ENCODE measurements at regions not wholly inside any gene's neighbourhood (a gene's known extent, or its start where the extent isn't known, plus 50 kb on each side); places are given as distances from the start of the nearest gene placed in this dataset.

DNA sequence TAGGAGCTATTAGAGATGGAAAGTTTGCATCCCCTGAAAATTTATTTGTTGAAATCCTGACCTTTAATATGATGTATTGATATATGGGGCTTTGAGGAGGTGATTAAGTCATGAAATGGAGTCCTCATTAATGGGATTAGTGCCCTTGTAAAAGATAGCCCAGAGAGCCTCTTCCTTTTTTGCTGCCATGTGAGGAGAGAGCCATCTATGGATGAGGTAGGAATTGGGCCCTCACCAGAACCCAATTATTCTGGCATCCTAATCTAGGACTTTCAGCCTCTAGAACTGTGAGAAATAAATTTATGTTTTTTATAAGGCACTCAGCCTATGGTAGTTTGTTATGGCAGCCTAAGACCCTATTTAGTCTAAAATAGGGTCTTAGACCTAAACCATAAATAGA, 250.2 kb upstream of the SLITRK1 start:
- POLR2A ChIA-PET, result no interaction called here
- Mint-ChIP-seq H3K36me3 (ENCODE audit: insufficient read depth, unreplicated experiment) (no peaks in the 10 kb centered on the region), H3K4me1 (ENCODE audit: low read depth, unreplicated experiment) (no peaks in the 10 kb centered on the region), H3K27me3 (ENCODE audit: insufficient read depth, unreplicated experiment) (peaks cover 2% of the 10 kb centered on the region), H3K9me3 (ENCODE audit: unreplicated experiment) (no peaks in the 10 kb centered on the region), H3K27ac (ENCODE audit: unreplicated experiment) (no peak overlapping the region), H3K4me3 (ENCODE audit: unreplicated experiment) (no peak overlapping the region)
- TF ChIP-seq, protein P1, sequence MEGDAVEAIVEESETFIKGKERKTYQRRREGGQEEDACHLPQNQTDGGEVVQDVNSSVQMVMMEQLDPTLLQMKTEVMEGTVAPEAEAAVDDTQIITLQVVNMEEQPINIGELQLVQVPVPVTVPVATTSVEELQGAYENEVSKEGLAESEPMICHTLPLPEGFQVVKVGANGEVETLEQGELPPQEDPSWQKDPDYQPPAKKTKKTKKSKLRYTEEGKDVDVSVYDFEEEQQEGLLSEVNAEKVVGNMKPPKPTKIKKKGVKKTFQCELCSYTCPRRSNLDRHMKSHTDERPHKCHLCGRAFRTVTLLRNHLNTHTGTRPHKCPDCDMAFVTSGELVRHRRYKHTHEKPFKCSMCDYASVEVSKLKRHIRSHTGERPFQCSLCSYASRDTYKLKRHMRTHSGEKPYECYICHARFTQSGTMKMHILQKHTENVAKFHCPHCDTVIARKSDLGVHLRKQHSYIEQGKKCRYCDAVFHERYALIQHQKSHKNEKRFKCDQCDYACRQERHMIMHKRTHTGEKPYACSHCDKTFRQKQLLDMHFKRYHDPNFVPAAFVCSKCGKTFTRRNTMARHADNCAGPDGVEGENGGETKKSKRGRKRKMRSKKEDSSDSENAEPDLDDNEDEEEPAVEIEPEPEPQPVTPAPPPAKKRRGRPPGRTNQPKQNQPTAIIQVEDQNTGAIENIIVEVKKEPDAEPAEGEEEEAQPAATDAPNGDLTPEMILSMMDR (IDR thresholded peaks at IDR 0.05; ENCODE audit: insufficient read depth in 1 of 2, low read depth in 1 of 2, low read length in 1 of 2, severe bottlenecking in 1 of 2, unreplicated experiment in 1 of 2), result no peak
- Histone ChIP-seq H3K27me3 (replicated peaks; ENCODE audit: control insufficient read depth, insufficient read depth, low read length) (no peaks in the 10 kb centered on the region), H3K9me3 (no peaks in the 10 kb centered on the region), H3K4me3 (ENCODE audit: low read depth, low read length) (no peak overlapping the region), H3K4me1 (no peaks in the 10 kb centered on the region), H3K36me3 (ENCODE audit: control insufficient read depth, insufficient read depth, low read length) (no peaks in the 10 kb centered on the region)
- CTCF ChIA-PET, result no interaction called here
- intact Hi-C loops (cut with micrococcal nuclease; ENCODE audit: unreplicated experiment), result no loop called here
- DNase-seq, result no peak
- BruUV-seq (replicated peaks), result no TSS peak

DNA sequence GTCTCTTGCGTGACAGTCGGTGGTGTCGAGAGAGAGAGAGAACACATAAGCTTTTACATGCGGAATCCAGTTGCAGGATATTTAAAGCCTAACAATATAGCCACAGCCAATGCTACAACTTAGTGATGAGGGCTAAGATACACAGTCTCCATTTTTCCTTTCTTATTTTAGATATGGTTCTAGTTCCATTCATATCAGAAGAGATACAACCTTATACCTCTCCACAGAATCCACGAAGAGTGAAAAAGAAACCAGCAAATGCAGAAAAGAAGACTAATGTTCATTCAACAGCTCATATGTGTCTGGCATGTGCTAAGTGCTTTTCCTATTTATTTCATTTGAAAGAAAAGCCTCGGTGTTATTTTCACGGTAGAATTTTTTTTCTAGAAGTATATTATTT, 249.0 kb upstream of the SLITRK1 start:
- no TSS peak for BruUV-seq (replicated peaks)
- CTCF ChIA-PET, result no interaction called here
- POLR2A ChIA-PET, result no interaction called here
- Mint-ChIP-seq H3K4me1 (ENCODE audit: low read depth, unreplicated experiment) (no peaks in the 10 kb centered on the region), H3K9me3 (ENCODE audit: unreplicated experiment) (no peaks in the 10 kb centered on the region), H3K4me3 (ENCODE audit: unreplicated experiment) (no peak overlapping the region), H3K36me3 (ENCODE audit: insufficient read depth, unreplicated experiment) (no peaks in the 10 kb centered on the region), H3K27ac (ENCODE audit: unreplicated experiment) (no peak overlapping the region), H3K27me3 (ENCODE audit: insufficient read depth, unreplicated experiment) (no peaks in the 10 kb centered on the region)
- DNase-seq, result no peak
- Histone ChIP-seq H3K4me3 (ENCODE audit: low read depth, low read length) (no peak overlapping the region), H3K4me1 (no peaks in the 10 kb centered on the region), H3K27me3 (replicated peaks; ENCODE audit: control insufficient read depth, insufficient read depth, low read length) (no peaks in the 10 kb centered on the region), H3K36me3 (ENCODE audit: control insufficient read depth, insufficient read depth, low read length) (no peaks in the 10 kb centered on the region), H3K9me3 (no peaks in the 10 kb centered on the region)
- intact Hi-C loops (cut with micrococcal nuclease; ENCODE audit: unreplicated experiment), result no loop called here
- TF ChIP-seq, protein P1 (IDR thresholded peaks at IDR 0.05; ENCODE audit: insufficient read depth in 1 of 2, low read depth in 1 of 2, low read length in 1 of 2, severe bottlenecking in 1 of 2, unreplicated experiment in 1 of 2), result no peak

DNA sequence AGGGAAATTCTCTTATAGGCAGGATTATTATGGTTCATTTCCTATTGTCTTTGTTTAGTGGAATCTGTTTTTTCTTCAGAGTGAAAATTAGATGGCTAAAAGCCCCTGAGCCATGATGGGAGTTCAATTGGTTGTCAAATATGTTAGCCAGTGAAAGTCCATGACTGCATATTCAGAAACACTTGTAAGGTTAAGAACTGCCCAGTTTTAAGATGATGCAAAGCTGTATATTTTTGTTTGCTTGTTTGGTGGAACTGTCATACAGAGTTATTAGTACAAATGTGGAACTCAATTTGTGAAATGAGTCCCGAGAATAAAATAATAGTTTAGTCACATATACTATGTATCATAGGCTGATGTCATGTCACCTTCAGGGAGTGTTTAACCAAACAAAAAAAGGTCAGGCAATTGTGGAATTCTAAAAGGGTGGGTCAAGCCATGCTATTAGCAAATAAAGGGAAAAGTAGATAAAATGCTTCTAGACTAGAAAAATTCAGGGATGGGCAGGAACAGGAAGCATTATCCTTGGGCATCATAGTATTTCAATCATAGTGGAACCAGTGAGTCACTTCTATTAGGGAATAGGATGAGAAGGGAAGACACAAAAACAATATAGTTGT, 248.3 kb upstream of the SLITRK1 start:
- BruUV-seq (replicated peaks), result no TSS peak
- H3K27ac Mint-ChIP-seq (ENCODE audit: unreplicated experiment), result no peak overlapping the region
- CTCF ChIA-PET, result no interaction called here
- DNase-seq, result no peak
- Histone ChIP-seq H3K36me3 (ENCODE audit: control insufficient read depth, insufficient read depth, low read length) (no peaks in the 10 kb centered on the region), H3K4me1 (no peaks in the 10 kb centered on the region), H3K9me3 (no peaks in the 10 kb centered on the region), H3K27me3 (replicated peaks; ENCODE audit: control insufficient read depth, insufficient read depth, low read length) (no peaks in the 10 kb centered on the region), H3K4me3 (ENCODE audit: low read depth, low read length) (no peak overlapping the region)
- POLR2A ChIA-PET, result no interaction called here
- no peaks in the 10 kb centered on the region for H3K36me3 Mint-ChIP-seq (ENCODE audit: insufficient read depth, unreplicated experiment)
- H3K9me3 Mint-ChIP-seq (ENCODE audit: unreplicated experiment), result no peaks in the 10 kb centered on the region
- no peak overlapping the region for H3K4me3 Mint-ChIP-seq (ENCODE audit: unreplicated experiment)
- intact Hi-C loops (cut with micrococcal nuclease; ENCODE audit: unreplicated experiment), result no loop called here
- no peaks in the 10 kb centered on the region for H3K27me3 Mint-ChIP-seq (ENCODE audit: insufficient read depth, unreplicated experiment)
- no peaks in the 10 kb centered on the region for H3K4me1 Mint-ChIP-seq (ENCODE audit: low read depth, unreplicated experiment)
- TF ChIP-seq, protein P1 (IDR thresholded peaks at IDR 0.05; ENCODE audit: insufficient read depth in 1 of 2, low read depth in 1 of 2, low read length in 1 of 2, severe bottlenecking in 1 of 2, unreplicated experiment in 1 of 2), result no peak

Measured in Caco-2 (cell line).